Vagina (tissue), 2 donors: ENCODE measurements at regions not wholly inside any gene's neighbourhood (a gene's known extent, or its start where the extent isn't known, plus 50 kb on each side); places are given as distances from the start of the nearest gene placed in this dataset.

Experiments
- DNase-seq, 2 donors: peaks; one replicate each; pipeline ENCODE4 v3.0.0-alpha.2; 2017; ENCODE audit errors: extremely low spot score in 2 of 2
- H3K27ac ChIP-seq: fragments of 200-600 bp; sonication (generic); one replicate; pipeline ENCODE4 v1.5.1; 2019
- H3K27me3 ChIP-seq: fragments of 200-600 bp; sonication (generic); one replicate; pipeline ENCODE4 v1.5.1; 2019
- H3K36me3 ChIP-seq, 2 donors: fragments of 200-600 bp; sonication (generic); one replicate each; pipeline ENCODE4 v1.5.1; 2017 to 2019
- H3K4me1 ChIP-seq: fragments of 200-600 bp; sonication (generic); one replicate; pipeline ENCODE4 v1.5.1; 2019
- H3K4me3 ChIP-seq, 2 donors: fragments of 200-600 bp; sonication (generic); 1 replicate in 1 of 2; 2 replicates in 1 of 2; pipeline ENCODE4 v1.5.1; 2016 to 2019
- H3K9me3 ChIP-seq: fragments of 200-600 bp; sonication (generic); one replicate; pipeline ENCODE4 v1.5.1; 2019
- CTCF ChIP-seq, 3 experiments: fragments of 450-650 bp in 2 of 3; fragments of 200-600 bp in 1 of 3; sonication (generic) in 1 of 3; IDR thresholded peaks; one replicate each; pipeline ENCODE4 v1.5.1; 2017 to 2019; ENCODE audit warnings: antibody characterized with exemption in 3 of 3, mild to moderate bottlenecking in 2 of 3, moderate library complexity in 2 of 3
- POLR2A ChIP-seq, 2 donors: fragments of 450-650 bp; IDR thresholded peaks; one replicate each; pipeline ENCODE4 v1.6.1; 2017; ENCODE audit warnings: antibody characterized with exemption in 2 of 2, mild to moderate bottlenecking in 2 of 2, moderate library complexity in 2 of 2
- POLR2AphosphoS5 ChIP-seq, 2 donors: sonication (generic); formaldehyde crosslinking; IDR thresholded peaks; one replicate each; pipeline ENCODE4 v1.9.0; 2017; ENCODE audit warnings: antibody characterized with exemption in 2 of 2, mild to moderate bottlenecking in 2 of 2, low read depth in 1 of 2; ENCODE audit not compliant: insufficient read depth in 1 of 2
- intact Hi-C: fragments of 100-400 bp; cut with DNase I; formaldehyde crosslinking; loops from one replicate; pipeline ENCODE4 v1.15.1; 2023

- Histone ChIP-seq H3K27me3 (no peaks in the 10 kb centered on the region), H3K4me1 (peaks cover 20% of the 10 kb centered on the region), H3K27ac (no peak overlapping the region), H3K36me3 (no peaks in the 10 kb centered on the region), H3K4me3 (no peak overlapping the region), H3K9me3 (no peaks in the 10 kb centered on the region)
- TF ChIP-seq POLR2AphosphoS5 (IDR thresholded peaks at IDR 0.05; ENCODE audit: insufficient read depth in 1 of 2, low read depth in 1 of 2) (no peak), CTCF (IDR thresholded peaks at IDR 0.05) (no peak), POLR2A (IDR thresholded peaks at IDR 0.05) (no peak)
- DNase-seq, result no peak
- intact Hi-C loops, result no loop called here
Measured at GRCh38 chr4:124904723-124905388, 192.3 kb upstream of the ANKRD50 start.

GRCh38 chr4:124903995-124904722 lies 191.6 kb upstream of the ANKRD50 start:
- peaks cover 20% of the 10 kb centered on the region for H3K4me1 ChIP-seq
- H3K36me3 ChIP-seq, result no peaks in the 10 kb centered on the region
- no peaks in the 10 kb centered on the region for H3K9me3 ChIP-seq
- intact Hi-C loops, result no loop called here
- no peak for TF ChIP-seq POLR2A (IDR thresholded peaks at IDR 0.05)
- TF ChIP-seq POLR2AphosphoS5 (IDR thresholded peaks at IDR 0.05; ENCODE audit: insufficient read depth in 1 of 2, low read depth in 1 of 2), result peak in 1 of 2 donors; percentile 7
- no peak for DNase-seq
- no peak overlapping the region for H3K27ac ChIP-seq
- H3K4me3 ChIP-seq, result peak overlapping the region in 1 of 2 donors; percentile 15
- no peaks in the 10 kb centered on the region for H3K27me3 ChIP-seq

GRCh38 chr4:124902001-124902515 lies 189.5 kb upstream of the ANKRD50 start:
- no peaks in the 10 kb centered on the region for H3K9me3 ChIP-seq
- H3K36me3 ChIP-seq, result no peaks in the 10 kb centered on the region
- no peak for DNase-seq
- no peak for TF ChIP-seq CTCF (IDR thresholded peaks at IDR 0.05)
- no peak for TF ChIP-seq POLR2A (IDR thresholded peaks at IDR 0.05)
- TF ChIP-seq POLR2AphosphoS5 (IDR thresholded peaks at IDR 0.05; ENCODE audit: insufficient read depth in 1 of 2, low read depth in 1 of 2), result no peak
- no peaks in the 10 kb centered on the region for H3K27me3 ChIP-seq
- H3K27ac ChIP-seq, result no peak overlapping the region
- no peak overlapping the region for H3K4me3 ChIP-seq
- intact Hi-C loops, result no loop called here
- peaks cover 20% of the 10 kb centered on the region for H3K4me1 ChIP-seq

GRCh38 chr4:124899997-124900396 lies 187.5 kb upstream of the ANKRD50 start:
- Histone ChIP-seq H3K27ac (no peak overlapping the region), H3K36me3 (no peaks in the 10 kb centered on the region), H3K4me1 (peaks cover 17% of the 10 kb centered on the region), H3K9me3 (no peaks in the 10 kb centered on the region), H3K4me3 (no peak overlapping the region), H3K27me3 (no peaks in the 10 kb centered on the region)
- no peak for TF ChIP-seq POLR2AphosphoS5 (IDR thresholded peaks at IDR 0.05; ENCODE audit: insufficient read depth in 1 of 2, low read depth in 1 of 2)
- no peak for TF ChIP-seq POLR2A (IDR thresholded peaks at IDR 0.05)
- no peak for TF ChIP-seq CTCF (IDR thresholded peaks at IDR 0.05)
- intact Hi-C loops, result no loop called here
- no peak for DNase-seq

GRCh38 chr4:124890522-124890921 lies 178.0 kb upstream of the ANKRD50 start:
- no peaks in the 10 kb centered on the region for H3K9me3 ChIP-seq
- TF ChIP-seq POLR2A (IDR thresholded peaks at IDR 0.05), result no peak
- no peak for TF ChIP-seq CTCF (IDR thresholded peaks at IDR 0.05)
- no peak for TF ChIP-seq POLR2AphosphoS5 (IDR thresholded peaks at IDR 0.05; ENCODE audit: insufficient read depth in 1 of 2, low read depth in 1 of 2)

More at GRCh38 chr4:124890522-124890921, 178.0 kb upstream of the ANKRD50 start:
- Histone ChIP-seq H3K4me3 (no peak overlapping the region), H3K27me3 (no peaks in the 10 kb centered on the region), H3K27ac (no peak overlapping the region), H3K36me3 (no peaks in the 10 kb centered on the region), H3K4me1 (no peaks in the 10 kb centered on the region)
- intact Hi-C loops, result no loop called here
- no peak for DNase-seq
